GM18519 (cell line): ENCODE measurements at regions not wholly inside any gene's neighbourhood (a gene's known extent, or its start where the extent isn't known, plus 50 kb on each side); places are given as distances from the start of the nearest gene placed in this dataset.

Experiments used
- ATAC-seq: cut with Tn5 transposase; IDR thresholded peaks from one replicate; pipeline ENCODE4 v1.9.1; 2021; ENCODE audit warnings: mild to moderate bottlenecking, moderate library complexity; ENCODE audit not compliant: unreplicated experiment, low FRiP score

GRCh38 chr16:65185241-65185778 lies 63.4 kb upstream of the CDH11 start:
- ATAC-seq: no peak

GRCh38 chr16:65181071-65181561 lies 59.3 kb upstream of the CDH11 start:
- no peak for ATAC-seq

GRCh38 chr16:65178151-65178550 lies 56.3 kb upstream of the CDH11 start:
- ATAC-seq: no peak

- no peak for ATAC-seq
Observed at GRCh38 chr16:65176603-65177002, 54.7 kb upstream of the CDH11 start.

GRCh38 chr16:65172356-65172755 lies 50.5 kb upstream of the CDH11 start:
- no peak for ATAC-seq
